GM12873 (cell line): ENCODE measurements at regions not wholly inside any gene's neighbourhood (a gene's known extent, or its start where the extent isn't known, plus 50 kb on each side); places are given as distances from the start of the nearest gene placed in this dataset.

ENCODE experiments used
- CTCF ChIP-seq: IDR thresholded peaks from 2 replicates; pipeline ENCODE4 v1.5.1; 2012; ENCODE audit warnings: low read depth, mild to moderate bottlenecking, moderate library complexity, low read length, control low read depth; ENCODE audit not compliant: insufficient read depth; ENCODE audit errors: missing control alignments

- TF ChIP-seq CTCF, result no peak
Measured at GRCh38 chr21:41605178-41605933, 97.4 kb upstream of the TMPRSS2 start.

GRCh38 chr21:41604583-41605041 is 96.7 kb upstream of the TMPRSS2 start:
- no peak for TF ChIP-seq CTCF

- no peak for TF ChIP-seq CTCF
Measured at GRCh38 chr21:41603476-41603875, 95.5 kb upstream of the TMPRSS2 start.

GRCh38 chr21:41602531-41602930 is 94.6 kb upstream of the TMPRSS2 start:
- TF ChIP-seq CTCF, result no peak

GRCh38 chr21:41601573-41602368 is 93.8 kb upstream of the TMPRSS2 start:
- no peak for TF ChIP-seq CTCF

- no peak for TF ChIP-seq CTCF
Measured at GRCh38 chr21:41600961-41601572, 93.1 kb upstream of the TMPRSS2 start.

- TF ChIP-seq CTCF, result no peak
Measured at GRCh38 chr21:41600556-41600955, 92.6 kb upstream of the TMPRSS2 start.
